GM12878 (cell line): ENCODE measurements at regions not wholly inside any gene's neighbourhood (a gene's known extent, or its start where the extent isn't known, plus 50 kb on each side); places are given as distances from the start of the nearest gene placed in this dataset.

ENCODE experiments used
- ATAC-seq: fragments of 200-7000 bp; cut with Tn5 transposase; 3 replicates; pipeline ENCODE4 v1.9.1; 2020; ENCODE audit warnings: mild to moderate bottlenecking, moderate library complexity
- BruUV-seq: library from RNA; stranded (reverse); fragments of 400-500 nt; replicated peaks from 2 replicates; lab custom pipeline; 2021; lab: Mats Ljungman, UMichigan
- CTCF ChIA-PET: fragments of 300-600 bp; sonication (Branson Sonifier 250); formaldehyde crosslinking; extraction: SDS; loops from one replicate; lab custom pipeline; 2021; ENCODE audit warnings: inconsistent platforms; lab: Yijun Ruan, JAX
- POLR2A ChIA-PET: fragments of 350-600 bp; formaldehyde crosslinking; extraction: SDS; loops from one replicate; lab custom pipeline; 2021; ENCODE audit warnings: inconsistent platforms; lab: Charles Lee
- RAD21 ChIA-PET: fragments of 300-600 bp; sonication (Branson Sonifier 250); formaldehyde crosslinking; loops from one replicate; lab custom pipeline; 2023; ENCODE audit warnings: antibody characterized with exemption; ENCODE audit not compliant: unreplicated experiment; lab: Charles Lee
- SMC1A ChIA-PET: fragments of 300-600 bp; sonication (Branson Sonifier 250); formaldehyde crosslinking; loops from one replicate; lab custom pipeline; 2023; ENCODE audit not compliant: unreplicated experiment, uncharacterized antibody; lab: Charles Lee
- DNase-seq: peaks from one replicate; pipeline ENCODE4 v3.0.0-alpha.2; 2011; ENCODE audit warnings: low read depth, low spot score
- FAIRE-seq: peaks from 3 replicates; lab custom pipeline; 2011; peaks lifted over from hg19 to GRCh38; lab: Jason Lieb, UNC
- H2AFZ ChIP-seq: 2 replicates; pipeline ENCODE4 v1.6.0; 2011; ENCODE audit warnings: low read depth, low read length, control low read depth; ENCODE audit not compliant: control insufficient read depth
- H3K27ac ChIP-seq: 2 replicates; pipeline ENCODE4 v1.5.1; 2011; ENCODE audit warnings: control low read depth; ENCODE audit not compliant: control insufficient read depth, insufficient read depth
- H3K27me3 ChIP-seq, 2 experiments: replicated peaks in 1 of 2; 2 replicates each; pipeline versions ENCODE4 v1.6.0 to v1.6.1; 2011; ENCODE audit warnings: low read length in 1 of 2; ENCODE audit not compliant: control insufficient read depth in 2 of 2, insufficient read depth in 2 of 2
- H3K36me3 ChIP-seq, 2 experiments: 2 replicates each; pipeline ENCODE4 v1.5.1; 2011; ENCODE audit warnings: low read length in 1 of 2; ENCODE audit not compliant: control insufficient read depth in 2 of 2, insufficient read depth in 2 of 2
- H3K4me1 ChIP-seq: 2 replicates; pipeline ENCODE4 v1.6.1; 2011; ENCODE audit warnings: mild to moderate bottlenecking, low read length, moderate library complexity, mixed read lengths; ENCODE audit not compliant: control insufficient read depth, insufficient read depth
- H3K4me2 ChIP-seq: 2 replicates; pipeline ENCODE4 v1.6.0; 2011; ENCODE audit warnings: control low read depth; ENCODE audit not compliant: control insufficient read depth, insufficient read depth
- H3K4me3 ChIP-seq: fragments of 200-600 bp; sonication (generic); 2 replicates; pipeline ENCODE4 v1.5.1; 2016
- H3K79me2 ChIP-seq: 2 replicates; pipeline ENCODE4 v1.6.0; 2011; ENCODE audit warnings: low read length; ENCODE audit not compliant: control insufficient read depth, insufficient read depth
- H3K9ac ChIP-seq: 2 replicates; pipeline ENCODE4 v1.8.0; 2011; ENCODE audit warnings: low read length, control low read depth, mixed read lengths; ENCODE audit not compliant: control insufficient read depth, insufficient read depth
- H3K9me3 ChIP-seq: replicated peaks from 3 replicates; pipeline ENCODE4 v1.5.1; 2011; ENCODE audit warnings: mild to moderate bottlenecking, low read length; ENCODE audit not compliant: control insufficient read depth, insufficient read depth
- H4K20me1 ChIP-seq: 2 replicates; pipeline ENCODE4 v1.6.0; 2011; ENCODE audit not compliant: control insufficient read depth, insufficient read depth
- BCL3 ChIP-seq: IDR thresholded peaks from 2 replicates; pipeline ENCODE4 v1.6.1; 2011; ENCODE audit warnings: borderline replicate concordance, low read depth, mild to moderate bottlenecking, moderate library complexity, low read length; ENCODE audit not compliant: insufficient read depth, poor library complexity, severe bottlenecking
- JUND ChIP-seq: IDR thresholded peaks from 2 replicates; pipeline ENCODE4 v1.6.1; 2012; ENCODE audit warnings: low read depth, mild to moderate bottlenecking, low read length, improper control_type of control experiment, moderate library complexity
- MYB ChIP-seq: fragments of 150-350 bp; IDR thresholded peaks from 2 replicates; pipeline ENCODE4 v1.6.1; 2014; ENCODE audit warnings: mild to moderate bottlenecking, low read depth, low read length, borderline replicate concordance
- RUNX3 ChIP-seq: IDR thresholded peaks from 2 replicates; pipeline ENCODE4 v1.6.1; 2012; ENCODE audit warnings: low read length, inconsistent platforms
- WGBS: methylation state at CpG from one replicate; pipeline ENCODE4 v1.1.6; 2016; ENCODE audit warnings: low lambda C conversion rate; ENCODE audit not compliant: insufficient replicate concordance, insufficient coverage; ENCODE audit errors: missing lambda C conversion rate; 5-methylcytosine and 5-hydroxymethylcytosine counted together
- in situ Hi-C: fragments of 300-500 bp; cut with MboI; formaldehyde crosslinking; loops from 9 replicates; pipeline ENCODE4 v1.14.3; 2018; ENCODE audit warnings: mixed read lengths
- intact Hi-C: fragments of 100-400 bp; cut with micrococcal nuclease; formaldehyde crosslinking; loops from one replicate; pipeline ENCODE4 v1.14.2; 2022; ENCODE audit not compliant: unreplicated experiment

GRCh38 chr2:16121986-16122390, 181.6 kb downstream of the MYCN start:
- FAIRE-seq: no peak
- intact Hi-C loops (no loop called here), in situ Hi-C loops (no loop called here)
- Histone ChIP-seq H3K36me3 (no peaks in the 10 kb centered on the region), H3K9me3 (no peaks in the 10 kb centered on the region), H3K79me2 (no peaks in the 10 kb centered on the region), H3K4me2 (no peak overlapping the region), H3K27ac (no peak overlapping the region), H3K4me3 (no peak overlapping the region), H3K9ac (no peak overlapping the region)
- DNase-seq: no peak
- ChIA-PET POLR2A (no interaction called here), CTCF (no interaction called here), SMC1A (no interaction called here)
- no TSS peak for BruUV-seq
- TF ChIP-seq JUND: no peak
- TF ChIP-seq, all 136 proteins: peak for 0
- Histone ChIP-seq H4K20me1 (no peaks in the 10 kb centered on the region), H2AFZ (no peak overlapping the region), H3K27me3 (no peaks in the 10 kb centered on the region), H3K4me1 (no peaks in the 10 kb centered on the region)
- WGBS: 74% methylated on average over 4 of the region's 4 CpGs
- RAD21 ChIA-PET: no interaction called here
- no peak for ATAC-seq

DNA sequence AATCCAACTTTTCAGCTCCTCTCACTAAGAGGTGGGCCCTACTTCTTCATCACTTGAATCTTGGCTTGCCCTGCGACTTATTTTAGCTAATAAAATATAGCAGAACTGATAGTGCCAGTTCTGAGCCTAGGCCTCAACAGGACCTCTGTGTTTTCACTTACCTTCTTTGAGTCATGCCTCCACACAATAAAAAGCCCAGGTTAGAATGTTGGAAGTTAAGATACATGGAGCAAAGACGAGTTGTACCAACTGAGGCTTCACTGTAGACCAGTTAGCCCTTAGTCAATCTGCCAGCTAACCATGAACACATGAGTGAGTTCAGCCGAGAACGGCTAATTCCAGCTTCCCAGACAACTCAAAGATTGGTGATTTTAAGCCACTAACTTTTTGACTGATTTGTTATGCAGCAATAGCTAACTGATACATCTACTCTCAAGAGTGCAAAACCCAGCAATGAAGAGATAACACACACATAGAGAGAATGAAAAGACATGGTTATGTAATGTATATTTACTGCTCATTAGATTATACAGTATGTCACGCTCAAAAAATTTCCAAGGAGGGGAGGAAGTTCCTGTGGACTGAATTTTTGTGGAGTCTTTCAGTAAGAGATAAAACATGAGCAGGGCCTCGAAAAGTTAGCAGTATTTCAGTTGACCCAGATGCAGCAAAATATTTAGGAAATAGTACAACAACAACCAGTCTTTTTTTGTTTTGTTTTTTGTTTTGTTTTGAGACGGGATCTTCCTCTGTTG, 181.1 kb downstream of the MYCN start:
- Histone ChIP-seq H4K20me1 (no peaks in the 10 kb centered on the region), H3K4me3 (no peak overlapping the region), H3K4me2 (no peak overlapping the region), H3K4me1 (no peaks in the 10 kb centered on the region), H3K9ac (no peak overlapping the region), H3K27ac (no peak overlapping the region), H3K79me2 (no peaks in the 10 kb centered on the region), H3K27me3 (no peaks in the 10 kb centered on the region), H3K36me3 (no peaks in the 10 kb centered on the region), H2AFZ (no peak overlapping the region), H3K9me3 (no peaks in the 10 kb centered on the region)
- TF ChIP-seq RUNX3 (no peak), BCL3 (no peak), MYB (no peak)
- no peak for FAIRE-seq
- ChIA-PET RAD21 (no interaction called here), POLR2A (no interaction called here), CTCF (no interaction called here), SMC1A (interaction anchor here (0.7 kb wide), 1 partner anchor 11 kb away, joined by 3 read pairs; no protein-coding TSS in a partner anchor)
- ATAC-seq: no peak
- intact Hi-C loops: no loop called here
- 29% methylated on average over 7 of the region's 7 CpGs for WGBS
- no peak for DNase-seq
- in situ Hi-C loops: no loop called here
- BruUV-seq: no TSS peak
